Common myeloid progenitor, CD34-positive (primary cell): ENCODE measurements at regions not wholly inside any gene's neighbourhood (a gene's known extent, or its start where the extent isn't known, plus 50 kb on each side); places are given as distances from the start of the nearest gene placed in this dataset.

Experiments used
- CTCF ChIA-PET: fragments of 350-600 bp; sonication (Branson Sonifier 250); formaldehyde crosslinking; loops from one replicate; lab custom pipeline; 2021; ENCODE audit warnings: antibody characterized with exemption; lab: Charles Lee
- POLR2A ChIA-PET: fragments of 350-600 bp; sonication (Branson Sonifier 250); formaldehyde crosslinking; loops from one replicate; lab custom pipeline; 2021; ENCODE audit warnings: antibody characterized with exemption; lab: Charles Lee
- DNase-seq, 3 donors: peaks; one replicate each; pipeline versions ENCODE4 v3.0.0 to v3.0.0-alpha.2; 2013
- H3K27ac ChIP-seq, 2 experiments: 1 replicate in 1 of 2; 2 replicates in 1 of 2; pipeline ENCODE4 v1.7.0; 2013; ENCODE audit warnings: inconsistent platforms in 2 of 2, low read length in 2 of 2, mild to moderate bottlenecking in 2 of 2, low read depth in 1 of 2, moderate library complexity in 1 of 2; ENCODE audit not compliant: severe bottlenecking in 2 of 2, insufficient read depth in 1 of 2, poor library complexity in 1 of 2
- H3K27me3 ChIP-seq, 5 experiments: replicated peaks in 2 of 5; 1 replicate in 3 of 5; 2 replicates in 2 of 5; pipeline versions ENCODE4 v1.6.1 to v1.7.0; 2013; ENCODE audit warnings: low read length in 4 of 5, mild to moderate bottlenecking in 2 of 5, moderate library complexity in 2 of 5, inconsistent platforms in 1 of 5; ENCODE audit not compliant: insufficient read depth in 5 of 5, control insufficient read depth in 4 of 5
- H3K36me3 ChIP-seq, 4 experiments: 1 replicate in 2 of 4; 2 replicates in 2 of 4; pipeline versions ENCODE4 v1.6.1 to v1.7.0; 2013; ENCODE audit warnings: low read length in 3 of 4, control low read depth in 1 of 4, mild to moderate bottlenecking in 1 of 4; ENCODE audit not compliant: control insufficient read depth in 4 of 4, insufficient read depth in 4 of 4
- H3K4me1 ChIP-seq, 4 experiments: 1 replicate in 3 of 4; 2 replicates in 1 of 4; pipeline versions ENCODE4 v1.6.1 to v1.7.1; 2013; ENCODE audit warnings: low read length in 3 of 4, mild to moderate bottlenecking in 3 of 4, control low read depth in 1 of 4, inconsistent platforms in 1 of 4, moderate library complexity in 1 of 4; ENCODE audit not compliant: control insufficient read depth in 4 of 4, insufficient read depth in 4 of 4; ENCODE audit errors: control extremely low read depth in 1 of 4
- H3K4me3 ChIP-seq, 7 experiments: 1 replicate in 4 of 7; 2 replicates in 3 of 7; pipeline versions ENCODE4 v1.5.1 to v1.7.0; 2013; ENCODE audit warnings: mild to moderate bottlenecking in 7 of 7, low read length in 6 of 7, moderate library complexity in 6 of 7, inconsistent platforms in 2 of 7, low read depth in 2 of 7, control low read depth in 1 of 7; ENCODE audit not compliant: insufficient read depth in 4 of 7, control insufficient read depth in 1 of 7; ENCODE audit errors: extremely low read depth in 1 of 7
- H3K9me3 ChIP-seq, 5 experiments: 1 replicate in 4 of 5; 2 replicates in 1 of 5; pipeline versions ENCODE4 v1.6.1 to v1.7.1; 2013; ENCODE audit warnings: low read length in 4 of 5, mild to moderate bottlenecking in 2 of 5, inconsistent platforms in 1 of 5, low read depth in 1 of 5, moderate library complexity in 1 of 5; ENCODE audit not compliant: control insufficient read depth in 4 of 5, insufficient read depth in 2 of 5; ENCODE audit errors: control extremely low read depth in 1 of 5
- WGBS: methylation state at CpG from one replicate; pipeline ENCODE4 v1.1.5; 2013; ENCODE audit not compliant: insufficient coverage; 5-methylcytosine and 5-hydroxymethylcytosine counted together

DNA sequence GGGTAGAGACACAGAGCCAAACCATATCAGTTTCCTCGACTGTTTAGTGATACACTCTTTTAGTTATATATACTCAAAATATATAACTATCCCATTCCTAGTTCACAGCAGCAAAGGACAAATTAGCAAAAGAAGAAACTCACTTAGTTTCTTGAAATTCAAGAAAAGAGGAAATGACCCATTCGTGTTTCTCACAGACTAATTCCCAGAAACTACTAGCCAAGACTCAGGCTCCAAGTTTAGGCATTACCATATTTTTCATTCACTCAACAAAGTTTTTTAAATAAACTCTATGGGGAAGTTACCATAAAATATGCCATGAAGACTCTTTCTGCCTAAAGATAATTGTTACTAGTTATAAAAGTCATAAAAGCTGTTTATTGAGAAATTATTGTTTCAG is 152.3 kb upstream of the DAAM1 start:
- POLR2A ChIA-PET = no interaction called here
- Histone ChIP-seq H3K9me3 (peaks cover 0 to 2% (median 0%) of the 10 kb centered on the region in 5 experiments), H3K27ac (no peak overlapping the region), H3K4me1 (peaks cover 0 to 1% (median 0%) of the 10 kb centered on the region in 4 experiments), H3K27me3 (no peaks in the 10 kb centered on the region), H3K4me3 (no peak overlapping the region), H3K36me3 (no peaks in the 10 kb centered on the region)
- CTCF ChIA-PET = interaction anchor here (1.5 to 1.7 kb wide), 2 partner anchors 9 to 14 kb away, joined by 4 to 5 read pairs; no protein-coding TSS in a partner anchor
- WGBS = 0% methylated on average over 1 of the region's 2 CpGs
- no peak for DNase-seq

DNA sequence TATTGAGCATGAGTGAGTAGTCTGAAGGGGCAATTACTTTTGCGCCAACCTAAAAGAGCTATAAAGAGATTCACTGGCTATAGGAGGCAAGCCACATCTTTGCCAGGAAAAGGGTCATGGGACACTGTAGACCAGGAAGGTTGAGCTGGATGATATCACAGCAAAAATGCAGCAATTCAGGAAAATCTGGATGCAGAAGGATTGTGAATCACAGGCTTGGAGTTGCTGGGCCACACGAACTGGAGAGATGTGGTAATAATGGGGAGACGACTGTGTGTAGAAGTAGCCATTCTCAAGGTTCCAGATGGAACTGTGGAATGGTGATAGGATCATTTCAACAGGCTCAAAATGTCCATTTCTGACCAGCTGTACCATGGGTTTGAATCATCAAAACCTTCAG is 151.4 kb upstream of the DAAM1 start:
- Histone ChIP-seq H3K4me3 (no peak overlapping the region), H3K4me1 (peaks cover 0 to 1% (median 0%) of the 10 kb centered on the region in 4 experiments), H3K9me3 (peaks cover 0 to 2% (median 0%) of the 10 kb centered on the region in 5 experiments), H3K27me3 (no peaks in the 10 kb centered on the region), H3K27ac (no peak overlapping the region), H3K36me3 (no peaks in the 10 kb centered on the region)
- POLR2A ChIA-PET = no interaction called here
- 94% methylated on average over 3 of the region's 3 CpGs for whole genome bisulfite sequencing
- CTCF ChIA-PET = interaction anchor here (1.5 to 1.7 kb wide), 2 partner anchors 10 to 15 kb away, joined by 4 to 5 read pairs; no protein-coding TSS in a partner anchor
- DNase-seq = no peak

DNA sequence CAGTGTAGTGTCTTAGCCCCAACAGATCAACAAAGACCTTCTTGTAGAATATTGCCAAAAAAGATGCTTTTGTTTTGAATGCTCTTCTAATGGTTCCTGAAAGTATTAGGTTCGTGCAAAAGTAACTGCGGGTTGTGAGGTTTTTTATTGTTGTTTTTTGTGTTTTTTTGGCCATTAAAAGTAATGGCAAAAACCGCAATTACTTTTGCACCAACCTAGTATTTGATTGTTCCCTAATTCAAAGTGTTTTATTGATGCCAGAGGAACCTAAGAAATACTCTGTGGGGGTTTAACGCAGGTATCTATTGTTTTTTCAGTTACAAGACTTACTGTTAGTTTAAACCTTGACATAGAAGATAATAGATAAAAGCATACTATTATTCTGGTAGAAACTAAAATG is 150.8 kb upstream of the DAAM1 start:
- DNase-seq = no peak
- no peaks in the 10 kb centered on the region for H3K36me3 ChIP-seq
- H3K9me3 ChIP-seq = peaks cover 0 to 2% (median 0%) of the 10 kb centered on the region in 5 experiments
- peaks cover 0 to 1% (median 0%) of the 10 kb centered on the region in 4 experiments for H3K4me1 ChIP-seq
- 100% methylated on average over 1 of the region's 4 CpGs for WGBS
- ChIA-PET POLR2A (no interaction called here), CTCF (interaction anchor here (1.7 kb wide), 1 partner anchor 11 kb away, joined by 4 read pairs; no protein-coding TSS in a partner anchor)
- no peak overlapping the region for H3K4me3 ChIP-seq
- no peak overlapping the region for H3K27ac ChIP-seq
- H3K27me3 ChIP-seq = no peaks in the 10 kb centered on the region

DNA sequence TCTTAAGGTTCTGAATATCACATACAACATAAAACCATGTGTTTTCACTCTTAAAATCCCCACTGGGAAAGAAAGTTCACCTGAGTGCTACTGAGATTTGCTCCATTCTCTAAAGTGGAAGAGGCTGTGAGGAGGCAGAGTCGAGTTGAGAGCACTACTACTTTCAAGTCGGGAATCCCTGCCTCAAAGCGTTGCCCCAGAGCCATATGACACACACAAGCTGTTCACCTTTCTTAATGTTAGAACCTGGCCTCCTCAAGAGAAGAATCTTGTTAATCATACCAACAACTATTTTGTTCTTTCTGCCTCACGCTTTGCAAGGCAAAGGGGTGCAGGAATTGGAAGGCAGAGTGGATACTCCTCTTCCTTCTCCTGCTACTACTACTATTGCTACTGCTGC is 149.7 kb upstream of the DAAM1 start:
- Histone ChIP-seq H3K36me3 (no peaks in the 10 kb centered on the region), H3K4me1 (no peaks in the 10 kb centered on the region), H3K27me3 (no peaks in the 10 kb centered on the region), H3K27ac (no peak overlapping the region), H3K9me3 (peaks cover 0 to 3% (median 0%) of the 10 kb centered on the region in 5 experiments), H3K4me3 (no peak overlapping the region)
- POLR2A ChIA-PET = no interaction called here
- WGBS = 100% methylated on average over 4 of the region's 4 CpGs
- no peak for DNase-seq
- CTCF ChIA-PET = no interaction called here

DNA sequence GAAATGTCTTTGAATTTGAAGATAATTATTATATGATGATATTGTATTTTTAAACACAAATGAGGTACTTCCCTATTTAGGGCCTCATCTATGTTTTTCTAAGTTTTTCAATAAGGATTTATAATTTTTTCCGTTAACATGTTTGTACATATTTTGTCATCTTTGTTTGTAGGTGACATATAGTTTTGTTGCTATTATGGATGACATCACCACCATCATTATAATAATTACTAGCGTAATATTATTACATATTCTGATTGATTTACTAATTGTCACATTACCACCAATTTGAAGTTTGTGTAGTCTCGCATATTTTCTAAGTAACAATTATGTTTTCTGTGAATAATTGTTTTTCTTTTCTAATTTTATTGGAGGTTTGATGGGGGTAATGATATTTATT is 147.2 kb upstream of the DAAM1 start:
- no peaks in the 10 kb centered on the region for H3K4me1 ChIP-seq
- WGBS = no CpG with 5 or more reads among the region's 3 CpGs
- no peak for DNase-seq
- H3K36me3 ChIP-seq = no peaks in the 10 kb centered on the region
- POLR2A ChIA-PET = no interaction called here
- H3K27ac ChIP-seq = no peak overlapping the region
- H3K4me3 ChIP-seq = no peak overlapping the region
- peaks cover 0 to 6% (median 0%) of the 10 kb centered on the region in 5 experiments for H3K9me3 ChIP-seq
- CTCF ChIA-PET = no interaction called here
- H3K27me3 ChIP-seq = no peaks in the 10 kb centered on the region

DNA sequence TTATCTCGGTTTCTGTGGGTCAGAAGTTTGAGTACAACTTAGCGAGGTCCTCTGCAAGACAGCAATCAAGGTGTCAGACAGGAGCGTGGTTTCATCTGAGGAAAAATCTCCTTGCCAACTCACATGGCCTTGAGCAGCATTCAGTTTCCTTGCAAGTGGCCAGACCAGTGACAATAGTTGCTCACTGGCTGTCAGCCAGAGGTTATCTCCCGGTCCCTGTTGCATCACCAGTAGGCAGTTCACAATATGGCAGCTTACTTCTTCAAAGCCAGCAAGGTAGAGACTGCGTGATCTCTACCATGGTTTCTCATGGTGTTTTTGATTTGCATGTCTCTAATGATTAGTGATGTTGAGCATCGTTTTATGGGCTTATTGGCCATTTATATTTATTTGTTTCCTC is 143.8 kb upstream of the DAAM1 start:
- H3K27ac ChIP-seq = no peak overlapping the region
- peaks cover 0 to 6% (median 0%) of the 10 kb centered on the region in 5 experiments for H3K9me3 ChIP-seq
- ChIA-PET CTCF (no interaction called here), POLR2A (no interaction called here)
- no peaks in the 10 kb centered on the region for H3K4me1 ChIP-seq
- DNase-seq = no peak
- no peaks in the 10 kb centered on the region for H3K36me3 ChIP-seq
- no peak overlapping the region for H3K4me3 ChIP-seq
- WGBS = 97% methylated on average over 5 of the region's 6 CpGs
- H3K27me3 ChIP-seq = no peaks in the 10 kb centered on the region

DNA sequence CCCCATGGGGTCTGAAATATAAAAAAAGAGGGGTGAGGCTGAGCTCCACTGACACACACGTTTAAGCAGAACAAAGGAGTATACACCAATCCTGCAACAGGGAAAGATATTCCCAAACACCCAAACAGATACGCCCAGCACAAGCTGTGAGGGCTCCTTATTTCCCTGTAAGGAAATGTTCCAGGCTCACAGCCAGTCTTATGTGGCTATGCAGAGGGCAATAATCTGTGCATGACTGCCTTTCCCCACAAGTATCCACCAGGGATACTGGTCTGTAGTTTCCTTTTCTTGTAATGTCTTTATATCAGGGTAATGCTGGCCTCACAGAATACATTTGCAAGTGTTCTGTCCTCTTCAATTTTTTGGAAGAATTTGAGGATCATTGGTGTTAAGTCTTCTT is 141.7 kb upstream of the DAAM1 start:
- ChIA-PET CTCF (no interaction called here), POLR2A (no interaction called here)
- H3K36me3 ChIP-seq = no peaks in the 10 kb centered on the region
- no peak overlapping the region for H3K27ac ChIP-seq
- H3K9me3 ChIP-seq = peaks cover 0 to 6% (median 0%) of the 10 kb centered on the region in 5 experiments
- no peaks in the 10 kb centered on the region for H3K27me3 ChIP-seq
- WGBS = no CpG with 5 or more reads among the region's 2 CpGs
- no peak overlapping the region for H3K4me3 ChIP-seq
- DNase-seq = no peak
- no peaks in the 10 kb centered on the region for H3K4me1 ChIP-seq
